Stimulated activated CD8-positive, alpha-beta memory T cell treated with anti-CD3 and anti-CD28 coated beads, Interleukin-12 subunit alpha, Interleukin-12 subunit beta, amount 100 ng/mL, for 1 hour (primary cell): ENCODE measurements at regions not wholly inside any gene's neighbourhood (a gene's known extent, or its start where the extent isn't known, plus 50 kb on each side); places are given as distances from the start of the nearest gene placed in this dataset.
"Not testable (repeated sequence)": the region's sequence is repeated elsewhere in the genome, so short reads cannot be mapped to it uniquely, and the experiment has no call there.

Experiments
- DNase-seq: peaks from one replicate; pipeline ENCODE4 v3.0.0-alpha.2; 2020; ENCODE audit warnings: low read depth

DNA sequence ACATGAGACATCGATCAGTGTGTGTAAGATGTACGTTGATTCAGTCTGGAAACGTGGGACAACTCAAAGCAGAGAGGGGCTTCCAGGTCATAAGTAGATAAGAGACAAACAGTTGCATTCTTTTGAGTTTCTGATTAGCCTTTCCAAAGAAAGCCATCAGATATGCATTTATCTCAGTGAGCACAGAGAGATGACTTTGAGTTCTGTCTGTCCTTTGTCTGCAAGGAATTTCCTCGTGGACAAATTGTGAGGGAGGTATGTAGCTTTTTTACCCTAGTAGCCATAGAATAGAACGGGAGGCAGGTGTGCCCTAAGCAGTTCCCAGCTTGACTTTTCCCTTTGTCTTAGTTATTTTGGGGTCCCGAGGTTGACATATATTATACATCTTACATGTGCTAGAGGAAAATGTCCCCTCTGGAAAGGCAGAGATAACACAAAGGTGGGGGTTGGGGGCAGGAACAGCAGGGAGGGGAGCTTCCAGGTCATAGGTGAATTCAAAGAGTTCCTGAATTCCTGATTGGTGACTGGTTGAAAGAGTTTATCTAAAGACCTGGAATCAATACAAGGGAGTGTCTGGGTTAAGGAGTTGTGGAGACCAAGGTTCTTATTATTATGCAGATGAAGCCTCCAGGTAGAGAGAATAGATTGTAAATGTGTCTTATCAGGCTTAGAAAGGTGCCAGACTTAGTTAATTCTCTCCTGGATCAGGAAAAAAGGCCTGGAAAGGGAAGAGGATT lies 237.0 kb downstream of the NFATC2 start:
- no peak for DNase-seq

GRCh38 chr20:51303731-51304670 lies 238.5 kb downstream of the NFATC2 start:
- DNase-seq = no peak

DNA sequence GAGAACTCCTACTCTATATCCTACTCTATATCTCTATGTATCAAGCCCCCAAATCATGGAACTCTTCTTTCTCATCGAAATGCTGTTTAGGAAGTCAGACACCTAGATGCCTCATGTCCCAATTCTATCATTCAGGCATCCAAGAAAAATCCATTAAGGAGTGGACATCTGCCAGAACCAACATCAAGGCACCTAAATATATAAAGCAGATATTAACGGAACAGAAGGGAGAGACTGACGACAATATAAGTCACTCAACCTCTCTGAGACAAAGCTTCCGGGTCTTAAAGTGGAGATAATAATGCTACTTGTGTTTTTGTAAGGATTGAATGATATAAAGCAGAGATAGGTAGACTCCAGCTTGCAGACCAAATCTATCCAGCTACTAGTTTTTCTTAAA lies 241.5 kb downstream of the NFATC2 start:
- no peak for DNase-seq

DNA sequence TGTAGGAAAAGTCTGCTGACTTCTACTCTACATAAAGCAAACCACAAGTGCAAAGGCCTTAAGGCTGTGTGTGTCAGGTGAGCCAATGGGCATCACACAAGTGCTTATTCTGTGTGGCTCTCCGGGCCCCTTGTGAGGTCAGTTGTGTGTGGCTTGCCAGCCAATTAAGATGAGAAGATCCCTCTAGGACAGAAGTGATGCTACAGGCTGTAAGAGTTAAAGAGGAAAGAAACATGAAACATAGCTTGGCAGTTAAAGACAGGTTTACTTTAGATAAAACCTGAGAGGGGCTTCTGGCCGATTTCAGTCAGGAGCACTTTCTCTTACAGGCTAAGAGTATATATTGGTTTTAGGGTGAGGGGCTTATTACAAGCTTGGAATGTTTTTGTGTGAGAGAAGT lies 242.4 kb downstream of the NFATC2 start:
- DNase-seq = no peak

- no peak for DNase-seq
Measured at GRCh38 chr20:51299413-51299812, 243.1 kb downstream of the NFATC2 start.

DNA sequence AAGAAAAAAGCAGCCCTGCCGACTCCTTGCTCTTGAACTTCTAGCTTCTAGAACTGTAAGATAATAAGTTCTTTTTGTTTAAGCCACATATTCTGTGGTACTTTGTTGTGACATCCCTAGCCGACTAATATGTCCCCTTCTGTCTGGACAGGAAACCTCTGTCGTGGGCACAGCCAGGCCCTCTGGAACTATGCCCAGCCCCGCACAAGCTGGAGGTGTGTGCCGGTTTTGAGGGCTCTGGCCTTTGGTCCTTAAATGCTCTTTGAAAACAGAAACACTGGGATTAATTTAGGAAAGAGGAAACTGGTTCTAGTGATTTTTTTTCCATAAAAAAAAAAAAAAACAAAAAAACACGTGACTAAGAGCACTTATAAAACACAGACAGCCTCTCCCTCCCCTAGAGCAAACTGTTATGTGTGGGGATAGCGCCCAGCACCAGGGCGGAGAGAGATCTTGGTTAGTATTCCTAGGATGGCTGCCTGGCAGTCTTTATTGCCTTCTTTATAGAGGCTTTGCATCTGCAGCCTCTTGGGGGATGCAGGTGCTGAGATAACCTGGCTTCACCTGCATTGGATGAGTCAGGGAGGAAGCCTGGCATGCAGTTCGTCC lies 244.3 kb downstream of the NFATC2 start:
- no peak for DNase-seq

- no peak for DNase-seq
Measured at GRCh38 chr20:51287628-51288413, 254.7 kb downstream of the NFATC2 start.

DNA sequence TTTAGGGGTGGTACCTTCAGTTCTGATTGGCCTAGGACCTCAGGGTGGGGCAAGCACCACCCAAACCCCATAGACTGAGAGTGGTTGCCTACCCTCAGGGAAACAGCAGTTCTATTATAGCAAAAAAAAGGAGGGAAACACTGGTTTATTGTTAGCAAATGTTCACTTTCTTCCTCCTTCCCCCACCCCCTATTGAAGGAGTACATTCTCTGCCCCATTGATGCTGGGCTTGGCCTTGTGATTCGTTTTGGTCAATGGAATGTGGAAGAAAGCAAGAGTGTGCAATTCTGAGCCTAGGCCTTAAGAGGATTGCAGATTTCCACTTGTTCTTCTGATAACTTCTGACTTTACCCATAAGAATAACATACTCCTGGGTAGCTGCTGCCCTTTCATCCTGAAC lies 255.8 kb downstream of the NFATC2 start:
- no peak for DNase-seq

- DNase-seq = no peak
Measured at GRCh38 chr20:51285684-51286083, 256.8 kb downstream of the NFATC2 start.

GRCh38 chr20:51284871-51285270 lies 257.6 kb downstream of the NFATC2 start:
- no peak for DNase-seq

DNA sequence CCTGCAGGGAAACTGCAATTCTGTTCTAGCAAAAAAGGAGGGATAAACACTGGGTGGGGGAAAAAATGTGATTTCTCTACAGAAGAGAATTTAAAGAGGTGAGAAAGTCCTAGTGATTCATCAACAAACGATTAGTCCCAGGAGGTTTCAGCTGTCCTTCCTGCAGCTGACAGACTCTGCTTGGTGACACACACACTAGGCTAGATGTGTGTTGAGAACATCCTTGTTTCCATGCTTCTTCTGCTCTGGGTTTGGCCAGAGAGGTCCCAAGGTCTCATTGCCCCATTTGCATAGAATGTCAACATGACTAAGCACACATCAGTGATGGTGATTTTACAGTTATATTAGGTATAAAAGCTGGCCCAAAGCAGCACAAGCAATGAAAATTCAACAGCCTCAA lies 258.3 kb downstream of the NFATC2 start:
- DNase-seq = no peak

- DNase-seq = no peak
Measured at GRCh38 chr20:51281521-51281920, 258.6 kb upstream of the KCNG1 start.

- no peak for DNase-seq
Measured at GRCh38 chr20:51280047-51280446, 257.1 kb upstream of the KCNG1 start.

DNA sequence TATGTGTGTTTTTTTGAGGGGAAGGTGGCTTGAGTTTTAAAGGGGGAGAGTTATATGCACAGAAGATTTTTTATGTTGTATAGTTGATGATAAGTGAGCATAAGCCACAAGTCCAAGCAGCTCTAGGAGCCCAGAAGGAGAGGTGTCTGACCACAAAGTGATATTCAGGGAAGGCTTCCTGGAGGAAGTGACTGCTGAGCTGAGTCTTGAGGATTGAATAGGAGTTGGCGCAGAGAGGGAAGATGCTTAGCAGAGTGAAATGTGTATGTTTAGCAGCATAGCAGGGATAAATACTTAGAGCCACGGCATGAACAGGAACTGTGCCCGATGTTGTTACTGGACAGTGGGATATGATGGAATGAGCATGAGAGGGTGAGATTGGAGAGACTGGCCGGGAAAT lies 255.1 kb upstream of the KCNG1 start:
- DNase-seq = no peak

GRCh38 chr20:51276296-51276695 lies 253.4 kb upstream of the KCNG1 start:
- DNase-seq = no peak

DNA sequence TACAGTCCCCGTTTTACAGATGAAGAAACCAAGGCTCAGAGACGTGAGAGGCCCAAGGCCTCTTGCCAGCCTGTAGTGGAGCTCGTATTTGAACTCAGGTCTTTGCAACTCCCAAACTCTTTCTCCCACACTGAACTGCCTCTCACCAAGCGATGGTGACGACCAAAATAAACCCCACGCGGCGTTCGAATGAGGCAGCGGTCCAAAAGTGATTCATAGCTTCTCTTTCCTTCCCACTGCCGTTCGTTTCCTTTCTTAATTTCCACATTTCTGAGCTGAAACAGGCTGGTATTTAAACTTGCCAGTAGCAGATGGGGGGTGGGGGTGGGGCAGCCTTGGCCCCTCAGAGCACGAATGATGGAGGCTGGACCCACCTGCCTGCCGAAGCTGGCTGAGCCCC lies 252.9 kb upstream of the KCNG1 start:
- no peak for DNase-seq

DNA sequence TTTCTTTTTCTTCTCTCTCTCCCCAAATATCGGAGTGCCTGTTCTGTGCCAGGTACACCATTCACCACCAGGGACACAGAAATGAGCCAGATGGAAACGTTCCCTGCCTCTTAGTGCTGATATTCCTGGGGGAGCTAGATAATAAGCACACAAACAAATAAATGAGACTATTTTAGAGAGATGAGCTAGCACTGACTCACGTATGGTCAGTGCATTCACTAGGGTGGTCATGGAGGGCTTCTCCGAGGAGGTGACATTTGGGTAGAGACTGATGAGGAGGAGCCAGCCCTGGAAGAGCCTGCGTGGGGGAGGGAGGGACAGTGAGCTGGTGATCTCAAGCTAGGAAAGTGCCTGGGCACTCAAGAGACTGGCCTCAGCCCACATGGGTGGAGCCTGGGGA lies 252.3 kb upstream of the KCNG1 start:
- no peak for DNase-seq

DNA sequence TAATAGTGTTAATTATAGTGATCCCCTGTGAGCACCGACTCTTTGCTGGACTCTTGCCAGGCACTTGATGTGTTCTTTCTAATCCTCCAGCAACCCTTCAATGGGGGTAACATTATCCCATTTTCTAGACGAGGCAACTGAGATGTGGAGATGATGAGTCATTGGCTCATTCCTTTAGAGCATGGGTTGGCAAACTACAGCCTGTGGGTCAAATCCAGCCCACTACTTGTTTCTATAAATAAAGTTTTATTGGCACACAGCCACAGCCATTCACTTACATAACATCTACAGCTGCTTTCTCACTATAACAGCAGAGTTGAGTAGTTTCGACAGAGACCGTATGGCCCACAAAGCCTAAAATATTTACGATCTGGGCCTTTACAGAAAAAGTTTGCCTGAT lies 249.5 kb upstream of the KCNG1 start:
- no peak for DNase-seq

DNA sequence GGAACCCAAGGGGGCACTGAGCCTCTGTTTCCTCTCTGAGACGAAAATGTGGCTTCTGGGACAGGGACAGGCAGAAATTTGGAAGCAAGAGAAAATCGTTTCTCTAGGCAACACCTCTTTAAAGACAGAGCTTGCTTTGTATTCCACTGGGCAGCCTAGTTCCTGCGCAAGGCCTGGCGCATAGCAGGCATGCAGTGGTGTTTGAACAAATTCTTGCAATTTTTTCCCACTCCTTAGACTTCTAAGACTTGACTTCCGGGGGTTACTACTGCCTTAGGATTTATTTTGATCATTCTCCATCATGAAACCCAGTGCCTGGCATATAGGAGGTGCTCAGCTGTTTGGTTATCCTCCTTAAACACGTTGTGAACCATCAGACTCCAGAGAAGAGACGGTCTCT lies 249.0 kb upstream of the KCNG1 start:
- no peak for DNase-seq

DNA sequence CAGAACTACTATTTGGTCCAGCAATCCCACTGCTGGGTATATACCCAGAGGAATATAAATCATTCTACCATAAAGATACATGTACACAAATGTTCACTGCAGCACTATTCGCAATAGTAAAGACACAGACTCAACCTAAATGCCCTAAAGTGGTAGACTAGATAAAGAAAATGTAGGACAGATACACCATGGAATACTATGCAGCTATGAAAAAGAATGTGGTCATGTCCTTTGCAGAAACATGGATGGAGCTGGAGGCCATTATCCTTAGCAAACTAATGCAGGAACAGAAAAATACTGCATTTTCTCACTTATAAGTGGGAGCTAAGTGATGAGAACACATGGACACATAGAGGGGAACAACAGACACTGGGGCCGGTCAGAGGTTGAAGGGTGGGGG lies 248.4 kb upstream of the KCNG1 start:
- DNase-seq = not testable (repeated sequence)

DNA sequence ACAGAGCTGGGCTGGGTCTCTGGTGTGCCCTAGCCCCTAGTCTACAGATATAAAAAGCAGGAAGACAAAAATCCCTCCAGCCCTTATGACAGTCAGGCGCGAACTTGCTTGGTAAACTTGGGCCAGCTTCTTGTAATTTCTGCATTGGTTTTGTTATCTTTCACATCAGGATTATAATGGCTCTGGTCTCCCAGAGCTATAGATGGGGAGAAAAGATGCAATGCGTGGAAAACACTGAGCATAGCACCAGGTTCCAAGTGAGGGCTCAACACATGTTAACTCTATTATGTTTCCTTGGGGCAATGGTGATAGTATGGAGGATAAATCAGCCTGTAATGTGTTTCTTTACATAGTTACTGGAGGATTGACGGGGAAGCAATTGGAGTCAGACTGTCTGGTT lies 246.8 kb upstream of the KCNG1 start:
- DNase-seq = no peak

DNA sequence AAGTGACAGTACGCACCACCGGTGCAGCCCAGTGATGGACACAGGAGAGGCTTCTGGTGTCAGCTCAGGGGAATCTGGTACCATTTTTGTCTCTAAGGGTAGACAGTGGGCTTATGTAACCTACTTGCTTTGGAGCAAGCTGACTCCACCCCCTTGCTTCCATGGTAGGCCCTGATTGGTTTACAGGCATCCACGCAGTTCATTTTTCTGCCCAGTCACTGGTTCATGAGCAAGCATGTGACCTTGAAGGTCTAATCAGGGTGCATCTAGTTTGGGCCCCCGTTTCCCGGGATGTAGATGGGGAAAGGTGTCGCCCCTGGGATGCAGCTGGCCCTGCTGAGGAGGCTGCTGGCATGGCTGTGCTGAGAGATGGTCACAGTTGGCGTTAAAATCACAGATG lies 244.8 kb upstream of the KCNG1 start:
- no peak for DNase-seq
